ENCODE measurements at regions not wholly inside any gene's neighbourhood (a gene's known extent, or its start where the extent isn't known, plus 50 kb on each side); places are given as distances from the start of the nearest gene placed in this dataset.

GRCh38 chr2:120988700-120989511 lies 253.2 kb downstream of the GLI2 start (continued):
- TF ChIP-seq ZBTB33 (IDR thresholded peaks at IDR 0.05), result no peak

GRCh38 chr2:120989512-120990441 lies 254.1 kb downstream of the GLI2 start:
- ATAC-seq, result no peak
- Histone ChIP-seq H2AFZ (ENCODE audit: control insufficient read depth, low read depth, low read length) (no peak overlapping the region), H4K20me1 (ENCODE audit: control insufficient read depth, insufficient read depth) (no peaks in the 10 kb centered on the region), H3K27me3 (replicated peaks in 1 of 2; ENCODE audit: control insufficient read depth in 2 of 2, insufficient read depth in 2 of 2, low read length in 1 of 2) (no peaks in the 10 kb centered on the region; a peak in 1 of 4 replicates), H3K9ac (ENCODE audit: control insufficient read depth, insufficient read depth, low read length) (no peak overlapping the region), H3K36me3 (ENCODE audit: control insufficient read depth in 2 of 2, insufficient read depth in 2 of 2, low read length in 1 of 2) (no peaks in the 10 kb centered on the region), H3K4me3 (no peak overlapping the region), H3K79me2 (ENCODE audit: control insufficient read depth, insufficient read depth, low read length) (no peaks in the 10 kb centered on the region), H3K27ac (ENCODE audit: control insufficient read depth, insufficient read depth) (no peak overlapping the region), H3K9me3 (replicated peaks; ENCODE audit: control insufficient read depth, insufficient read depth, low read length) (no peaks in the 10 kb centered on the region), H3K4me2 (ENCODE audit: control insufficient read depth, insufficient read depth) (no peak overlapping the region), H3K4me1 (ENCODE audit: control insufficient read depth, insufficient read depth, low read length) (no peaks in the 10 kb centered on the region)
- in situ Hi-C loops (cut with MboI), result no loop called here
- no peak for FAIRE-seq
- DNase-seq (ENCODE audit: low read depth, low spot score), result no peak
- WGBS (ENCODE audit: insufficient coverage, insufficient replicate concordance, low lambda C conversion rate, missing lambda C conversion rate), result 64% methylated on average over 26 of the region's 26 CpGs
- TF ChIP-seq SP1 (IDR thresholded peaks at IDR 0.05; ENCODE audit: low read depth, low read length) (no peak), USF2 (IDR thresholded peaks at IDR 0.05; ENCODE audit: borderline replicate concordance, low read depth, low read length) (no peak)
- intact Hi-C loops (cut with micrococcal nuclease; ENCODE audit: unreplicated experiment), result no loop called here
- ChIA-PET RAD21 (ENCODE audit: unreplicated experiment) (no interaction called here), POLR2A (no interaction called here), SMC1A (ENCODE audit: uncharacterized antibody, unreplicated experiment) (no interaction called here), CTCF (no interaction called here)
- no TSS peak for BruUV-seq (replicated peaks)
